ENCODE measurements at regions not wholly inside any gene's neighbourhood (a gene's known extent, or its start where the extent isn't known, plus 50 kb on each side); places are given as distances from the start of the nearest gene placed in this dataset.

GRCh38 chr1:73066866-73067265, 784.5 kb upstream of the NEGR1 start:
- DNase-seq, result no peak
- H2AFZ ChIP-seq (ENCODE audit: low read depth, low read length), result no peak overlapping the region
- TF ChIP-seq CTCF (IDR thresholded peaks at IDR 0.05; ENCODE audit: borderline replicate concordance, extremely low read depth, low read length, poor library complexity, severe bottlenecking), result no peak
- no peak for TF ChIP-seq EZH2 (IDR thresholded peaks at IDR 0.05; ENCODE audit: borderline replicate concordance, low read depth, low read length, severe bottlenecking)
- no peak overlapping the region for H3K4me3 ChIP-seq (ENCODE audit: low read depth in 1 of 2, low read length in 2 of 2)
- ATAC-seq (ENCODE audit: insufficient read depth, low read depth), result no peak
- H3K4me1 ChIP-seq (ENCODE audit: insufficient read depth, low read length), result no peaks in the 10 kb centered on the region
- H3K4me2 ChIP-seq (ENCODE audit: insufficient read depth, low read length), result no peak overlapping the region
- no peaks in the 10 kb centered on the region for H4K20me1 ChIP-seq (ENCODE audit: insufficient read depth, low read length)
- H3K9ac ChIP-seq (ENCODE audit: low read depth, low read length), result no peak overlapping the region
- no peaks in the 10 kb centered on the region for H3K27me3 ChIP-seq (ENCODE audit: insufficient read depth, low read length, poor library complexity)
- no peaks in the 10 kb centered on the region for H3K79me2 ChIP-seq (ENCODE audit: insufficient read depth, low read length)
- no peak overlapping the region for H3K27ac ChIP-seq (ENCODE audit: low read length)
- H3K36me3 ChIP-seq (ENCODE audit: insufficient read depth, low read length), result no peaks in the 10 kb centered on the region
- no peaks in the 10 kb centered on the region for H3K9me3 ChIP-seq (ENCODE audit: insufficient read depth, low read length, severe bottlenecking)

- no peaks in the 10 kb centered on the region for H4K20me1 ChIP-seq (ENCODE audit: insufficient read depth, low read length)
- no peak for DNase-seq
- no peak overlapping the region for H3K4me3 ChIP-seq (ENCODE audit: low read depth in 1 of 2, low read length in 2 of 2)
- no peaks in the 10 kb centered on the region for H3K9me3 ChIP-seq (ENCODE audit: insufficient read depth, low read length, severe bottlenecking)
- H3K36me3 ChIP-seq (ENCODE audit: insufficient read depth, low read length), result no peaks in the 10 kb centered on the region
- H3K4me1 ChIP-seq (ENCODE audit: insufficient read depth, low read length), result no peaks in the 10 kb centered on the region
- H3K27me3 ChIP-seq (ENCODE audit: insufficient read depth, low read length, poor library complexity), result no peaks in the 10 kb centered on the region
- no peaks in the 10 kb centered on the region for H3K79me2 ChIP-seq (ENCODE audit: insufficient read depth, low read length)
- no peak for ATAC-seq (ENCODE audit: insufficient read depth, low read depth)
- H3K4me2 ChIP-seq (ENCODE audit: insufficient read depth, low read length), result no peak overlapping the region
- TF ChIP-seq CTCF (IDR thresholded peaks at IDR 0.05; ENCODE audit: borderline replicate concordance, extremely low read depth, low read length, poor library complexity, severe bottlenecking) (no peak), EZH2 (IDR thresholded peaks at IDR 0.05; ENCODE audit: borderline replicate concordance, low read depth, low read length, severe bottlenecking) (no peak)
- H2AFZ ChIP-seq (ENCODE audit: low read depth, low read length), result no peak overlapping the region
- H3K9ac ChIP-seq (ENCODE audit: low read depth, low read length), result no peak overlapping the region
- no peak overlapping the region for H3K27ac ChIP-seq (ENCODE audit: low read length)
Observed at GRCh38 chr1:73065339-73066041, 783.2 kb upstream of the NEGR1 start.

GRCh38 chr1:73056826-73057225, 774.5 kb upstream of the NEGR1 start:
- no peak overlapping the region for H3K9ac ChIP-seq (ENCODE audit: low read depth, low read length)
- H3K79me2 ChIP-seq (ENCODE audit: insufficient read depth, low read length), result no peaks in the 10 kb centered on the region
- H3K36me3 ChIP-seq (ENCODE audit: insufficient read depth, low read length), result no peaks in the 10 kb centered on the region
- no peaks in the 10 kb centered on the region for H4K20me1 ChIP-seq (ENCODE audit: insufficient read depth, low read length)
- H3K4me2 ChIP-seq (ENCODE audit: insufficient read depth, low read length), result no peak overlapping the region
- no peak overlapping the region for H3K27ac ChIP-seq (ENCODE audit: low read length)
- no peaks in the 10 kb centered on the region for H3K27me3 ChIP-seq (ENCODE audit: insufficient read depth, low read length, poor library complexity)
- no peaks in the 10 kb centered on the region for H3K4me1 ChIP-seq (ENCODE audit: insufficient read depth, low read length)
- no peak for ATAC-seq (ENCODE audit: insufficient read depth, low read depth)
- TF ChIP-seq CTCF (IDR thresholded peaks at IDR 0.05; ENCODE audit: borderline replicate concordance, extremely low read depth, low read length, poor library complexity, severe bottlenecking) (no peak), EZH2 (IDR thresholded peaks at IDR 0.05; ENCODE audit: borderline replicate concordance, low read depth, low read length, severe bottlenecking) (no peak)
- H2AFZ ChIP-seq (ENCODE audit: low read depth, low read length), result no peak overlapping the region
- DNase-seq, result no peak
- H3K9me3 ChIP-seq (ENCODE audit: insufficient read depth, low read length, severe bottlenecking), result no peaks in the 10 kb centered on the region
- H3K4me3 ChIP-seq (ENCODE audit: low read depth in 1 of 2, low read length in 2 of 2), result no peak overlapping the region
